Activated CD4-positive, CD25-positive, alpha-beta regulatory T cell treated with anti-CD3 and anti-CD28 coated beads, Interleukin-2, amount 50 U/mL, for 24 hours (primary cell): ENCODE measurements at regions not wholly inside any gene's neighbourhood (a gene's known extent, or its start where the extent isn't known, plus 50 kb on each side); places are given as distances from the start of the nearest gene placed in this dataset.

Source experiments
- ATAC-seq, 2 donors: fragments of 150-1000 bp; cut with Tn5 transposase; one replicate each; pipeline ENCODE4 v1.10.0; 2021; ENCODE audit warnings: mild to moderate bottlenecking in 1 of 2, moderate library complexity in 1 of 2

DNA sequence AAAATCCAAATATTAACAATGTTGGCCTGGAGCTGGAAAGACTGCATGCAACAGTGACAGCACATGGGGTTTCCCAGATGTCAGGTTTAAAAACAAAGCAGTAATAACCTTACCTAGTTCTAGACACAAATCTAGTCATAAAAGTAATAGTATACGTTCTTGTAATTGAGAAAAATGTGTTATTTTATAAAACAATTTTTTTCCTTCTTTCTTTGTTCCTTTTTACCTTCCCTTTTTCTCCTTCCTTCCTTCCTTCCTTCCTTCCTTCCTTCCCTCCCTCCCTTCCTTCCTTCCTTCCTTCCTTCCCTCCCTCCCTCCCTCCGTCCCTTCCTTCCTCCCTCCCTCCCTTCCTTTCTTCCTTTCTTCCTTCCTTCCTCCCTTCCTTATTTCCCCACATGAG, 242.7 kb upstream of the PDE10A start:
- ATAC-seq, result no peak

DNA sequence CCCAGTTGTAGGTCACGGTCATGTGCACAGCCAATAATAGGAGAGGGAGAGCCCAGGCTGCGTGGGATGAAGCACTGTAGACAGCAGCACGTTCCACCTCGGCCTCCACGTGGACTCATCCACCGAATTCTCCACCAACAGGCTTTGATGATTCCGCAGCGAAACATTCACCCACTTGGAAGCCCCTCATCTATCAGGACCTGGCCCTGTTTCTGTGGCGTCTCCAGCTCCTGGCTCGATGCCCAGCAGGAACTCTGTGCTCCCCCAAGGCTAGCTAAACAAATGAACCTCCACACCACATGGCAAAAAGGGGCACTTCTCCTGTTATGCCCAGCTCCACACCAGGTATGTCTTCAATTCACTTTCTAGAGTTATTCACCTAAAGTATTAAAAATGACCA, 237.9 kb upstream of the PDE10A start:
- ATAC-seq, result no peak

DNA sequence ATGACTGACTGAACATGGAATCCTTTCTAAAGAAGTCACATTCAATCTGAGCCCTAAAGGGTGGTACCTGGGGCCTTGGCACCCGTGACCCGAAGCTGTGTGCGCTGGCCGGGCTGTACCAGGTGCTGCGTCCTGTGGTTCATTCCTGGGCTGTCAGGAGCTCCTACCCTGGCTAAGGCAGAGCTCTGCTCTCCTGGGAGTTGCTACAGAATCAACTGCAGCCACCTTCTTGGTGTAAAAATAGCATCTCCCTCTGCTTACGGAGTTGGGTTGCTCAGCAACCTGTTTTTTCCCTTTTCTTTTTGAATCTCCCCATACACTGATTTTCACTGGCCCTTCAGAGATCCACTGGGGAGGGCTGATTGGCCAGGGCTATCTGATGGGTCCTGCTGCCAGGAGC, 236.6 kb upstream of the PDE10A start:
- ATAC-seq, result no peak

DNA sequence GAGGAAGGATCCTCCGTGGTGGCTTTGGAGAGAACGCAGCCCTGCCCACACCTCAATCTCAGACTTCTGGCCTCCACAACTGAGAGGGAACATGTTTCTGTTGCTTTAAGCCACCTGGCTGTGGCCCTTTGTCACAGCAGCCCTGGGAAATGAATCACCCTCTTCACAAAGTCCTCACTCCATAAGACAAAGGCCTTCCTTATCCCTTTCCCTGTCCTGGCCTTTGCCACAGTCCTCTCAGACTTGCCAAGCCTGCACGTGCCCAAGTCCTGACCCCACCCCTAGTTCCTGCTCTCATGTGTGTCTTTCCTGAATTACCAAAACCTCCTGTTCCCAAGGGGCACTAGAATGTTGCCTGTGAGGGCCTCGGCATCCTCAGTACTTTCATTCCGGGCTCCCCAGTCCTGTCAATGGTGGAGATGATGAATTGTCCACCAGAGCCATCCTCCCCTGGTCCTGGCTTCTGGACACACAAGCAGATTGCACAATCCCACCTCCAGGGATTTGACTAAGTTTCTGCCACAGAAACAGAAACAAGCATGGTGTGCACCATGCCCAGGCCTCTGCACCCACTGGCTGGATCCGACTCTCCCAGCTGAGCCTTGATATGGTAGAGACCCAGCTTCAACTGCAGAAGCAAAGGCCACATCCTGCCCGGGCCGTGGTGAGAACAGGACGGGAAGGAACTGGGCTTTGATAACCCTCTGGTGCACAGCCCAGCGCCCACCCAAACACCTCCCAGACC, 232.6 kb upstream of the PDE10A start:
- no peak for ATAC-seq

DNA sequence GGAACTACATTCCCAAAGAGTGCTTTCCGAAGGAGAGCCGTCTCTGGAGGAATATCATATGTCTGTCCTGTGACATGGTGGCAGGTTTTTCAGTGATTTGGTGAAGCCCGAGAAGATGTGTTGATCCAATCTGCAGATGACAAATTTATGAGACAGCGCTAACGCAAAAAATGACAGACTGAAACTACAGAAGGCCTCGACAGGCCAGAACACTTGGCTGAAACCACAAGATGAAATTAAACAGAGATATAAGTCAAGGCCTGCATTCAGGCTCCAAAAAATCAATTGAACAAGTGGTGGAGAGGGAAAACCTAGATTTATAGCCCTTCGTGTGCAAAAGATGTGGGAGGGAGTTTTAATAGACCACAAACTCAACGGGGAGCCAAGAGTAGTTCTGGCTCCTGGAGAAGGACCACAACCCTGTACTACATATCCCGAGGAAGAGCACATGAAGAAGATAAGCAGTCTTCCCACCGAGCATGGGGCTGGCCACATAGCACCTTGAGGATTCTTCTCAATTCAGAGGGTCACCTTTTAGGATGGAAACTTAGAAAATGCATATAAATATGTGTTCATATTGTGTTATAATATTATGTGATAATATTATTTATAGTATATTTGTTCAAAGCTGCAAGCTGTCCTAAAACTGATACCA, 231.3 kb upstream of the PDE10A start:
- no peak for ATAC-seq

DNA sequence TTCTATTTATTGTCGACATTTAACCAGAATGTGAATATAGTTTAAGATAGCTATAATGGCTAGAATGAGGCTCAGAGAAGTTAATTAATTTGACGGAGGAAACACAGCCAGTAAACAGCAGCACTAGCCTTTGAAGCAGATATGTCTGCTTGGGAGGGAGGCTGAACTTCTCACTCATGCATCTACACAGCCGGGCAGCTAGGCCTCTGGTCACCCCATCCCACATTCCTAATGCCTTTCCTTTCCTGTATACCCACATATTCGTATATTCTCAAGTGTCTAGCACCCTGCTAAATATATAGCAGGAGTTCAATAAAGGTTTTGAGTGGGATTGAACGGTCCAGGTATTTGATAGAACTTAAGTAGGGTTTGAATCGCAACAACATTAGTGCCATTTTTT, 230.4 kb upstream of the PDE10A start:
- no peak for ATAC-seq

DNA sequence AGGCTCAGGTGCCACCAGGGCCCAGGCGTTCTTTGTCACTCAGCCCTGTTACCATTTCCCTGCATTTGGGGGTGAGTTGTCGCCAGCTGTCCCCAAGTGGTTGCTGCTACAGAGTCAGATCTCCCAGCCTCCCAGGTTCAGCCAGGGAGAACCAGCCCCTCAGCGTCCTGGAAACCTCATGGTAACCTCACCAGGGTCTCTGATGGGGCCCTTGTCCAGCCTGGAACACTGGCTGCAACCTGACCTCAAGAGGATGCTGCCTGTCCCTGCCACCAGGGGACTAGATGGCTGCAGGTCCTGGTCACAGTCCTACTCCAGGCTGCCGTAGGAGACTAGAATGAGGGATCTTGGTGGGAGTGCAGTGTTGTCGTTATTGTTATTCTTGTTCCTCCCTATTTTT, 228.3 kb upstream of the PDE10A start:
- no peak for ATAC-seq

DNA sequence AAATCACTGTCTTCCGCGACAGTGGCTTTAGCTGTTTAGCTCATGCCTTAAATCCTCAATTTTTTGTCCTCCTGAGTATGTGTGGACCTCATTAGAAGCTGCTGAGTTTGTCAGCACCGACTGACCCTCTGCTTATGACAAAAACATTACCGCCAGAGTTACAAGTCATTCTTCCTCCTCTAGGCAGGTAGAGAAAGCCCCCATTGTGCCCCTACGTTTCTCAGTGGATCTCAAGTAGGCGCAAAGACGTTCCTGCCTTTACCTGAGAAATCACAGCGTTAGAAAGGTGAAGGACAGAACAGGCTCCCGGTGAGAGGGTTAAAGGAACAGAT, 227.3 kb upstream of the PDE10A start:
- no peak for ATAC-seq

DNA sequence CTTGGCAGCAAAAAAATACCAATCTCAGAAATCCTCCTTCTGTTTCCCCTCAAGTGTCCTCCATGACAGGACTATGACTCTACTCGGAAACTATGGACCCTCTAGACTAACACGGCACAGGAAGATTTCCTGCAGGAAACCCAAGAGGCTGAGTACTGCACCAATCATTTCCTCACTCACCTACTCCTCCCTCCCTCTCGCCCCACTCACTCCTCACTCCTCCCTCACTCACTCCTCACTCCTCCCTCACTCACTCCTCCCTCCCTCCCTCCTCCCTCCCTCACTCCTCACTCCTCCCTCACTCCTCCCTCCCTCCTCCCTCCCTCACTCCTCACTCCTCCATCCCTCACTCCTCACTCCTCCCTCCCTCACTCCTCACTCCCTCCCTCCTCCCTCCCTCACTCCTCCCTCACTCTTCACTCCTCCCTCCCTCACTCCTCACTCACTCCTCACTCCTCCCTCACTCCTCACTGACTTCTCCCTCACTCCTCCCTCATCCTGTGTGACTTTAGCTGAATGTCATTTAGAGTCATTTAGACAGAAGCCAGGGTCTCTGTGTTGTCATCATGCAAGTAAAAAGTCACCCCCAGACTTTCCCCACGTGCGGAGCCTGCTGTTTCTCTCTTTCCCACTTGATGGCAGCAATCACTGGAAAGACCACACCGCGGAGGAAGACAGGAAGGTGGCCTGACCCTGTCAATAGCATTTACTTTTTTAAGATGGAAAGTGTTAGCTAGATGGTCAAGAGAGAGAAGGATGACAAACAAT, 226.8 kb upstream of the PDE10A start:
- ATAC-seq, result no peak

DNA sequence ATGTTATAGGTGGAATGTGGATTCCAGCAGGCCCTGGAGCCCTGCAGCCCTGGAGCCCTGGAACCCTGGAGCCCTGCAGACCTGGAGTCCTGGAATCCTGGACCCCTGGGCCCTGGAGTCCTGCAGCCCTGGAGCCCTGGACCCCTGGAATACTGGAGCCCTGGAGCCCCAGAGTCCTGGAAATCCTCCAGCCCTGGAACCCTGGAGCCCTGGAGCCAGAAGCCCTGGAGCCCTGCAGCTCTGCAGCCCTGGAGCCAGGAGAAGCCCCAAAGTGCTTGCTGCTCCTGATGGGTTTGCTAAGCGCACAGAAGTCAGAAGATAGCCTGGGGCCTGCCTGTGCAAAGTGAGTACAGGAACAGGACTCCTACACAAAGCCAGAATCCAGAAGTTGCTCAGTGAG, 223.1 kb upstream of the PDE10A start:
- no peak for ATAC-seq

DNA sequence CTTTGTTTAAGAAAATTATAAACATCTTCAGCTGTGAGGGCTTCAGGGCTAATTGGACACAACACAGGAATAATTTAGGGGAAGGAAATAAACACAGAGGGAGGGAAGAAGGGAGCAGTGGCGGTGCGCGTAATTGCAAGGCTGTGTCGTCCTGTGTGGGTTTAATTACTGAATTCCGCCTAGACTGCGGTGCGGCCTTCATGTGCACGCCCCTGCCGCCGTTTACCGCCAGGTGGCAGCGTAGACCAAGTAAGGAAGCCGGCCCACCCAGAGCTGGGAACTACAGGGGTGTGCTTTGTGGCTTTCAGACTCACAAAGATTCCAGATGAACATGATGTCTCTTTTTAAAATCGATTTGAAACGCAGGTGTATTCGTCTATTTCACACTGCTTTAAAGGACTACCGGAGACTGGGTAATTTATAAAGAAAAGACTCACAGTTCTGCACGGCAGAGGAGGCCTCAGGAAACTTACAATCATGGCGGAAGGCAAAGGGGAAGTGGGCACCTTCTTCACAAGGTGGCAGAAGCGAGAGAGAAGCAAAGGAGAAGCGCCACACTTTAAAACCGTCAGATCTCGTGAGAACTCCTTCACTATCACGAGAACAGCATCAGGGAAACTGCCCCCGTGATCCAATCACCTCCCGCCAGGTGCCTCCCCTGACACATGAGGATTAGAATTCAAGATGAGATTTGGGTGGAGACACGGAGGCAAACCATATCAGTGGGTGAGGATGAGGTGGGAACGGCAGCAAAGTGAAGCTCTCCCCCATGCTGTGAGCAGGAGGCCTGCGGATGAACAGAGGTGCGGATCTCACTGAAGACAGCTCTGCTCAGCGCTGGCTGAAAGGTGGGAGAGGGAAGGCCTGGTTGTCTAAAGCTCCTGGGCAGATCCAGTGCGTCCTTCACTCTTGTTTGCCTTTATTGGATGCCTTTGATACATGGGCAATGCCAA, 222.0 kb upstream of the PDE10A start:
- peak; percentile 69 to 73 for ATAC-seq

DNA sequence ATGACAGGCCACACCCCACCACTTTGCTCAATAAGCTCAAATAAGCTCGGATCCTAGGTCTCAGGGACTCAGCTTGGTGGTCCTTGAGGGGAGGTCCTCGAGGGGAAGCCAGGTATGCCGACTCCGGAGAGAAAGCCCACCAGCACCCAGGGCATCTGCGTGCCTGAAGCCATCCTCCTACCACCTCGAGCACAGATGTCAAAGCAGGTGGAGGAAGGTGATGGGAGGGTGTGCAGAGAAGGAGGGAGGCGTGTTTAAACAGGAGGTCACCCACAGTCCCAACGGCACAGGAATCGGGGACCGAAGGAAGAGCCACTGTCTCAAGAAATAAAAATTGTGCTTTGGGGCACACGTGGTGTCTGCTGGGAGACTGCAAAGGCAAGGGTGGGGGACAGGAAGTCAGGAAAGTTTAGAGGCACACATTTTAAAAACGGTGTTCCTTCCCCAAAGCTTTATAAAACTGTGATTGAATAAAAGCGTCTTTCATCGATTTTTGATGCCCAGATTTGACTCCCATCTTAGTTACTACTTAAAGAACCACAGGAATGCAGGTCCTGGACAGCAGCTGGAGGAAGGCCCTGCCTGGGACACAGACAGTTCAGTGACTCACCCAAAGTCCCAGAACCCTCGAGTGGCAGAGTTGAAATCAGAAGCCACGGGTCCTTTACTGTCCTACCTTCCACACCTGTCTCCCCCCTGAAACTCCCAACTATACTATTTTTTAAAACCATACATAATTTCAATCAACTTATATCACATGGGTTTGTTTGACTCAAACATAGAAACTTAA, 221.0 kb upstream of the PDE10A start:
- no peak for ATAC-seq

DNA sequence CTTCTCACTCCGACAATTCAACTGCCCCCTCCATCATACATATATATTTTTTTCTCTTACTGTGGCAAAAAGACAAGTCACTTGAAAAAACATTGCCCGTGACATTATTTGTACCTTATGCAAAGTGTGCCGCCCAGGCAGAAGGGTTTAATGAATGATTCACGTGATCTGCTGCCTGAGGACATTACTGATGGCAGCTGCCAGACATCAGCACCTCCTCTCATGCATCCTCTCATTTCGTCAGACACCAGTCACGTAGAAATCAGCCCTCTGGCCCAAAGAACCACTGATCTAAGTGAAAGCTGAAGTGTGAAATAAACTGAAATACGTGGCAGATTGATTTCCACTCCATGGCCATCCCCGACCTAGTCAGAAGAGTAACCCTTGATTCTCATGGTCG, 218.8 kb upstream of the PDE10A start:
- no peak for ATAC-seq

DNA sequence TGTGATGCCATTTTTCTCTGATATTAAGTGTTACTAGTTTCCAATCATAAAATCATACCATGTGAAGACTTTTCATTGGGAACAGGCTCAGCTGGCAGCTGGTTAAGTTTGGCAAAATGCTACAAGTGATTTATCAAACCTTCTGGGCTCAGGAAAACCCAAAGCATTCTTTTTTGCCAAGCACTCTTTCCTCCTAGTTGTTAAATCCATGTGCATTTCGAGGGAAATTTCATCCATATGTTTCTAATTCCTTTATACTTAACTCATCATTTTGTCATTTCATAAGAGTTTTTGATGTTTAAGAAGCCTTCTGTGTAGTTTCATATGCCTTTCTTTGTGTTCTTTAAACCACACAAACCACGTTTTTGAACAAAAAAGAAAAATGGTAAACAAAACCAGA, 217.6 kb upstream of the PDE10A start:
- no peak for ATAC-seq

DNA sequence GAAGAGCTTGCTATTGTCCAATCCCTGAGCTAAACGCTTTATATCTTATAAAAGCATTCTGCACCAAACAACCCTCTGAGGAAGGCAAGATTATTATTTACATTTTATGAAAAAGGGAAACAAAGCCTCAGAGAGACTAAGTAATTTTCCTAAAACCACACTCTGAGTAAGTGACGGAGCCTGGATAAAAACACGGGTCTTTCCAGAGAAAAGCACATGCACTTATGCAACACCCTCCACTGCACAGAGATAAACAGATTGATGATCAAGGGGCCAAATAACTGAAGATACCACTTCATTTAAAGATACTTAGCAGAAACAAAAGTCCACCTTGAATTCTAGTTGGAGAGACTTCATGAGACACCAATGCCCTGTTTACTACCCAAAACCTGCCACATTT, 214.7 kb upstream of the PDE10A start:
- no peak for ATAC-seq

DNA sequence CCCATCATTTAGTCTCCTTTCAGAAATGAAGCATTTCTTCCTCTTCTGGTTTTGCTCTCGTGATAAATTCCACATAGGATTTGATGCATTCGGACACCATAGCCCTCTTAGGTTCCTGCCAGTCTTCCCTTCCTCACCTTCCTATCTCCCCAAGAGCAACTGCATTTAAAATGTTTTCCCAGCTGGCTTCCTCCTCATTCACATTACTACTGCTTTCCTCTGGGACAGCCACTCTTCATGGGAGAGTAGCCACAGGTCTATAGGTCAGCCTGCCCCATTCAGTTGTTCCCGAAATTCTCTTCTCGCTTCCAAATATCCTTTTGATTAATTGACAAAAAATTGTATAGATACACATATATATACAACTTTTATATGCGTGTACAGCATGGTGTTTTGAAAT, 214.2 kb upstream of the PDE10A start:
- no peak for ATAC-seq

DNA sequence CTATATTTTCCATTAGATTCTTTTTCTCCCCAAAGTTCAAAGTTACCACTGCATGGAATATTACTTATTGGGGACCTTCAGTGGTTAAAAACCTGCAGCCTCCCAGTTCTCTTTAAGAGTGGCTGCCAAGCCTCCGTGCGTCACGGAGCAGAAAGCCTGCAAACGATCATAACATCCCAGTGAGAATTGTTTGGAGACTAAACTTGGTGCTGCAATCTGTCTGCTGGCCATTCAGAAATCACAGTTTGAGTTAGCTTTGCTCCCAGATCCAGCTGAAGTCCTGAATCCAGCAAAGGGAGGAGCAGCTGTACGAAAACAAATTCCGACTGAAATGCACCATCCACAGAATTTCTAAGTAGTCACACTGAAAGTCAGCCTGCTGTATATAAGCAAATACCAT, 213.5 kb upstream of the PDE10A start:
- ATAC-seq, result no peak

DNA sequence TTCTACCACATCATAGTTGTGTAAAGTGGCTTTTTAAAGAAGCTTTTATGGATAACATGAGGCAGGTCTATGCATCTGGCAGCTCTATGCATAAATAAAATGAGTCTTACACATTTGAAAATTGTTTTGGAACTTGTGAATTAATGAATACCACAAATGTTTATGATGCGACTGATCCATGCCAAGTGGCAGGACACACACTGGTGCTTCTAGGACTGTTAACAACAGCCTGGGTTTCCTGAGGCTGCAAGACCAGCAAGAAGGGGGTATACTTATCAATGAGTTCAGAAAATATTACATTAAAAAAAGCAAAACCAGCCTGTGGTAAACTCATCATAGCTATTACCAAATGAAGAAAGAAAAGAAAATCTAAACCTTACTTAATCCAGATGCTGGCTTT, 212.9 kb upstream of the PDE10A start:
- ATAC-seq, result no peak

DNA sequence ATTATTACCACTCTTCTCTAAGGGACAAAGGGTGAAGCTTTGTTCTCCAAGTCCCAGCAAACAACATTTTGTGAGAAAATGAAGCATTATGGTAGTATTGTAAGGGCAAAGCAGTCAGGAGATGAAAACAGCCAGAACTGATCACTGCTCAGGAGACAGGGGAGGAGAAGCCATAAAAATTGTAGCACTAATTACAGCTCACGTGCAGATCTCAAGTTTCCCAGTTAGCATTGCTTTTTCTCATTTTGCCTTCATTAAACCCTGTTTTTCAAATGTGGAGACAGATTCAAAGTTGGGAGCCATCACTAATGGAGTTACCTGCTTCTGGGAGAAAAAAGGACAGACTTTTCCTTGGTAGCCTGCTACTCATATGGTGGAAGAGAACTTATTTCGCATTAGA, 210.9 kb upstream of the PDE10A start:
- ATAC-seq, result no peak

DNA sequence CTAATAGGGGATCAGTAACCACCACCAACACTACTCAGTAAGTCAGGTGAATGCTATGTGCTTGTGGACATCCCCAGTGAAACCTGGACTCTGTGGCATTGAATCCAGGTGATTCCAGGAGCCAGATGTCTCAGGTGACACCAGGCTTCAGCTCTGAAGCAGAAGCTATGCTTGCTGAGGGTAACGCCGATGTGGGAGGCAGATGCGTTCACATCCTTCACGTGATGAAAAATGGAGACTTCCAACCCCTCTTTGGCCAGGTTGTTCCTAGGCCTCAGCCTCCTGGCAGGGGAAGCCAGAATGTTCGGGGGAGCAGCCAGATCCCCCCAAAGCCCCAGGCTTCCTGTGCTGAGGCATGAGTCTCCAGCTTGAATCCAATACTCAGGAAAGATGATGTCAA, 209.8 kb upstream of the PDE10A start:
- no peak for ATAC-seq

DNA sequence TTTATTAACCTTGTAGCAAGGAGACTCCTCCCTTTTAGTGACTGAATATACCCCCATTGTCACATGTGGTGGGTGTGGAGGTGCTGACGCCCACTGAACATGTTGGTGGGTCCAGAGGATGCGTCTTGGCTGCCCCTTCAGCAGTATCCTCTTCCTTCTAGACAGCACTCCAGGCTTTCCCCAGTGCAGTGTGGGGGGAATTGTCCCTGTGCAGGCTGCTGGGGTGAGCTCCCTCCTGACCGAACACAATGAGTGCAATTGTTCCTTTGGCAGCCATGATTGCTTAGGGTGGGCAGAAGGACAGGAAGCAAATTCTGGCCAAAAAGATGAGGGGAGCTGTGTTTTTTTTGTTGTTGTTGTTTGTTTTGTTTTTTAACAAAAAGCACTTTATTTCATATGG, 209.3 kb upstream of the PDE10A start:
- ATAC-seq, result no peak

DNA sequence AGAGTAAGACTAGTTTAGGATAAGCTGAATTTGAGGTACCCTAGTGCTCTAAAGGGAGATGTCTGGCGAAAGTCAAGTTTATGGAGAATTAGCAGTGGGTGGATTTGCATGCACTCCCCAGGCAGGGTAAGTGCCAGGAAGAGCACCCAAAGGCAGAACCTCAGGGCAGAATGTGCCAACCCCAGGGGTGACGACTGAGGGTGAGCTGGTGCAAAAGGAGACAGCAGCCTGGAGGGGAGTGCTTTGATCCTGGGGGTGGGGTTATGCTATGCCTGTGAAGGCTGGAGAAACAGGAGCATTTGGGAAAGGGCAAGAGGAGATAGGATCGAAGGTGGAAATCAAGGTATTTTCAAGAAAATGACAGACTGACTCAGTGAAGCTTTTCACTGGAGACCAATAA, 208.5 kb upstream of the PDE10A start:
- no peak for ATAC-seq
